ENCODE measurements at regions not wholly inside any gene's neighbourhood (a gene's known extent, or its start where the extent isn't known, plus 50 kb on each side); places are given as distances from the start of the nearest gene placed in this dataset.
"Not testable (repeated sequence)": the region's sequence is repeated elsewhere in the genome, so short reads cannot be mapped to it uniquely, and the experiment has no call there.

- H3K4me3 ChIP-seq (ENCODE audit: low read depth, low read length), result no peak overlapping the region
- H3K27me3 ChIP-seq (replicated peaks), result no peaks in the 10 kb centered on the region
- in situ Hi-C loops (cut with HindIII; ENCODE audit: low pct_ligation_motif_present, low sequenced_read_pairs), result no loop called here
- no peak for DNase-seq
- TF ChIP-seq CTCF (IDR thresholded peaks at IDR 0.05; ENCODE audit: low read depth, low read length, missing control alignments), result no peak
- no peak overlapping the region for H3K27ac ChIP-seq
- no peaks in the 10 kb centered on the region for H3K36me3 ChIP-seq (replicated peaks)
These were observed 182.9 kb downstream of the ZIC3 start for GRCh38 chrX:137748827-137749226.

GRCh38 chrX:137749246-137749645 is 183.3 kb downstream of the ZIC3 start:
- Histone ChIP-seq H3K4me3 (ENCODE audit: low read depth, low read length) (no peak overlapping the region), H3K27me3 (replicated peaks) (no peaks in the 10 kb centered on the region), H3K36me3 (replicated peaks) (no peaks in the 10 kb centered on the region), H3K27ac (no peak overlapping the region)
- TF ChIP-seq CTCF (IDR thresholded peaks at IDR 0.05; ENCODE audit: low read depth, low read length, missing control alignments), result no peak
- in situ Hi-C loops (cut with HindIII; ENCODE audit: low pct_ligation_motif_present, low sequenced_read_pairs), result no loop called here
- no peak for DNase-seq

- DNase-seq, result no peak
- no peak for TF ChIP-seq CTCF (IDR thresholded peaks at IDR 0.05; ENCODE audit: low read depth, low read length, missing control alignments)
- H3K36me3 ChIP-seq (replicated peaks), result no peaks in the 10 kb centered on the region
- no peaks in the 10 kb centered on the region for H3K27me3 ChIP-seq (replicated peaks)
- no peak overlapping the region for H3K27ac ChIP-seq
- no peak overlapping the region for H3K4me3 ChIP-seq (ENCODE audit: low read depth, low read length)
- in situ Hi-C loops (cut with HindIII; ENCODE audit: low pct_ligation_motif_present, low sequenced_read_pairs), result no loop called here
These were observed 205.6 kb downstream of the ZIC3 start for GRCh38 chrX:137771537-137771936.

- H3K27ac ChIP-seq, result no peak overlapping the region
- no peak overlapping the region for H3K4me3 ChIP-seq (ENCODE audit: low read depth, low read length)
- in situ Hi-C loops (cut with HindIII; ENCODE audit: low pct_ligation_motif_present, low sequenced_read_pairs), result no loop called here
- no peak for DNase-seq
- no peaks in the 10 kb centered on the region for H3K36me3 ChIP-seq (replicated peaks)
- no peaks in the 10 kb centered on the region for H3K27me3 ChIP-seq (replicated peaks)
- TF ChIP-seq CTCF (IDR thresholded peaks at IDR 0.05; ENCODE audit: low read depth, low read length, missing control alignments), result no peak
These were observed 226.3 kb downstream of the ZIC3 start for GRCh38 chrX:137792214-137792613.

- H3K27me3 ChIP-seq (replicated peaks); H3K4me3 ChIP-seq (ENCODE audit: low read depth, low read length); H3K27ac ChIP-seq; H3K36me3 ChIP-seq (replicated peaks); DNase-seq; in situ Hi-C loops (cut with HindIII; ENCODE audit: low pct_ligation_motif_present, low sequenced_read_pairs): not testable (repeated sequence)
These were observed 232.0 kb downstream of the ZIC3 start for GRCh38 chrX:137797926-137798325.

GRCh38 chrX:137823257-137823656 is 257.3 kb downstream of the ZIC3 start:
- DNase-seq, result no peak
- in situ Hi-C loops (cut with HindIII; ENCODE audit: low pct_ligation_motif_present, low sequenced_read_pairs), result no loop called here
- H3K27me3 ChIP-seq (replicated peaks), result no peaks in the 10 kb centered on the region
- TF ChIP-seq CTCF (IDR thresholded peaks at IDR 0.05; ENCODE audit: low read depth, low read length, missing control alignments), result peak; percentile 29
- H3K4me3 ChIP-seq (ENCODE audit: low read depth, low read length), result no peak overlapping the region
- H3K36me3 ChIP-seq (replicated peaks), result no peaks in the 10 kb centered on the region
- no peak overlapping the region for H3K27ac ChIP-seq
